ENCODE measurements at regions not wholly inside any gene's neighbourhood (a gene's known extent, or its start where the extent isn't known, plus 50 kb on each side); places are given as distances from the start of the nearest gene placed in this dataset.

- DNase-seq (no peak), ATAC-seq (no peak)
- no peak for TF ChIP-seq CTCF (IDR thresholded peaks at IDR 0.05)
- intact Hi-C loops (cut with DNase I), result loop anchor here in 2 of 10 donors (5.0 kb wide), 1 partner anchor 75 kb away; no protein-coding TSS in a partner anchor
- Histone ChIP-seq H3K9me3 (no peaks in the 10 kb centered on the region), H3K27ac (peak overlapping the region in 1 of 10 donors; percentile 37), H3K4me3 (no peak overlapping the region), H3K36me3 (no peaks in the 10 kb centered on the region), H3K4me1 (peaks cover 0 to 25% (median 8%) of the 10 kb centered on the region in 9 donors), H3K27me3 (peaks cover 0 to 14% (median 0%) of the 10 kb centered on the region in 7 donors)
- WGBS, 2 donors, result 86 to 87% methylated on average over 10 of the region's 10 CpGs
Measured at GRCh38 chr6:90401933-90402830, 105.5 kb upstream of the BACH2 start.

- ATAC-seq (no peak), DNase-seq (no peak)
- H3K4me1 ChIP-seq, result peaks cover 0 to 25% (median 8%) of the 10 kb centered on the region in 9 donors
- H3K36me3 ChIP-seq, result no peaks in the 10 kb centered on the region
- H3K4me3 ChIP-seq, result no peak overlapping the region
- intact Hi-C loops (cut with DNase I), result loop anchor here in 6 of 10 donors (5.0 to 10.0 kb wide), 8 partner anchors 77 to 455 kb away; partner anchors contain the start of gene BACH2 (in 2 of the 6)
- no peaks in the 10 kb centered on the region for H3K9me3 ChIP-seq
- no peak overlapping the region for H3K27ac ChIP-seq
- TF ChIP-seq CTCF (IDR thresholded peaks at IDR 0.05), result no peak
- peaks cover 0 to 14% (median 4%) of the 10 kb centered on the region in 7 donors for H3K27me3 ChIP-seq
- 59 to 64% methylated on average over 12 of the region's 12 CpGs for WGBS, 2 donors
Measured at GRCh38 chr6:90399970-90400369, 103.3 kb upstream of the BACH2 start.

- no peak for TF ChIP-seq CTCF (IDR thresholded peaks at IDR 0.05)
- H3K27ac ChIP-seq, result no peak overlapping the region
- intact Hi-C loops (cut with DNase I), result loop anchor here in 5 of 10 donors (5.0 to 10.0 kb wide), 8 partner anchors 79 to 453 kb away; partner anchors contain the start of gene BACH2 (in 2 of the 5)
- no peak overlapping the region for H3K4me3 ChIP-seq
- peak in 3 of 8 donors; percentile 19 to 63 (median 57) for ATAC-seq
- peaks cover 0 to 14% (median 0%) of the 10 kb centered on the region in 9 donors for H3K4me1 ChIP-seq
- H3K27me3 ChIP-seq, result peaks cover 0 to 11% (median 4%) of the 10 kb centered on the region in 7 donors
- 62 to 65% methylated on average over 5 of the region's 5 CpGs for WGBS, 2 donors
- no peaks in the 10 kb centered on the region for H3K9me3 ChIP-seq
- H3K36me3 ChIP-seq, result no peaks in the 10 kb centered on the region
- DNase-seq, result no peak
Measured at GRCh38 chr6:90397929-90398674, 101.5 kb upstream of the BACH2 start.

- TF ChIP-seq CTCF (IDR thresholded peaks at IDR 0.05), result no peak
- ATAC-seq (no peak), DNase-seq (no peak)
- H3K4me1 ChIP-seq, result peaks cover 0 to 9% (median 0%) of the 10 kb centered on the region in 9 donors
- WGBS, 2 donors, result 81 to 88% methylated on average over 4 of the region's 4 CpGs
- H3K9me3 ChIP-seq, result no peaks in the 10 kb centered on the region
- H3K27me3 ChIP-seq, result peaks cover 0 to 11% (median 4%) of the 10 kb centered on the region in 7 donors
- intact Hi-C loops (cut with DNase I), result loop anchor here in 5 of 10 donors (5.0 to 10.0 kb wide), 8 partner anchors 80 to 452 kb away; partner anchors contain the start of gene BACH2 (in 2 of the 5)
- H3K36me3 ChIP-seq, result no peaks in the 10 kb centered on the region
- H3K4me3 ChIP-seq, result no peak overlapping the region
- H3K27ac ChIP-seq, result no peak overlapping the region
Measured at GRCh38 chr6:90397047-90397446, 100.4 kb upstream of the BACH2 start.
